Endodermal cell (in vitro differentiated cells): ENCODE measurements at regions not wholly inside any gene's neighbourhood (a gene's known extent, or its start where the extent isn't known, plus 50 kb on each side); places are given as distances from the start of the nearest gene placed in this dataset.

Source experiments
- DNase-seq: peaks from one replicate; pipeline ENCODE4 v3.0.0-alpha.2; 2017
- H3K27ac ChIP-seq: 2 replicates; pipeline ENCODE4 v1.5.1; 2013; ENCODE audit warnings: mild to moderate bottlenecking, low read depth, low read length, moderate library complexity
- H3K27me3 ChIP-seq: 2 replicates; pipeline ENCODE4 v1.6.1; 2013; ENCODE audit warnings: mild to moderate bottlenecking, low read length, moderate library complexity; ENCODE audit not compliant: insufficient read depth, control insufficient read depth, poor library complexity, severe bottlenecking
- H3K36me3 ChIP-seq: 2 replicates; pipeline ENCODE4 v1.7.0; 2013; ENCODE audit warnings: mild to moderate bottlenecking, low read length, moderate library complexity; ENCODE audit not compliant: control insufficient read depth, insufficient read depth
- H3K4me1 ChIP-seq: one replicate; pipeline ENCODE4 v1.7.0; 2013; ENCODE audit warnings: low read length; ENCODE audit not compliant: control insufficient read depth, insufficient read depth
- H3K4me3 ChIP-seq: 2 replicates; pipeline ENCODE4 v1.5.1; 2013; ENCODE audit warnings: mild to moderate bottlenecking, low read length, moderate library complexity
- H3K9ac ChIP-seq: 2 replicates; pipeline ENCODE4 v1.6.1; 2013; ENCODE audit warnings: mild to moderate bottlenecking, low read length, moderate library complexity; ENCODE audit not compliant: poor library complexity, severe bottlenecking; ENCODE audit errors: extremely low read depth
- H3K9me3 ChIP-seq: 2 replicates; pipeline ENCODE4 v1.6.1; 2013; ENCODE audit warnings: mild to moderate bottlenecking, low read length, moderate library complexity; ENCODE audit not compliant: control insufficient read depth
- H3K27ac Mint-ChIP-seq: 2 replicates; pipeline ENCODE4 v1.8.0; 2020; ENCODE audit warnings: mixed read lengths
- H3K27me3 Mint-ChIP-seq: 2 replicates; pipeline ENCODE4 v1.8.0; 2021; ENCODE audit warnings: mild to moderate bottlenecking, mixed read lengths; ENCODE audit not compliant: insufficient read depth
- H3K36me3 Mint-ChIP-seq: 2 replicates; pipeline ENCODE4 v1.8.0; 2020; ENCODE audit warnings: low read depth, mixed read lengths
- H3K4me1 Mint-ChIP-seq: 2 replicates; pipeline ENCODE4 v1.8.0; 2020; ENCODE audit warnings: mixed read lengths
- H3K4me3 Mint-ChIP-seq: 2 replicates; pipeline ENCODE4 v1.8.0; 2020; ENCODE audit warnings: mild to moderate bottlenecking, moderate library complexity, mixed read lengths
- H3K9me3 Mint-ChIP-seq: 2 replicates; pipeline ENCODE4 v1.8.0; 2020; ENCODE audit warnings: mild to moderate bottlenecking, mixed read lengths
- CTCF ChIP-seq: fragments of 200-600 bp; sonication (generic); conservative IDR thresholded peaks from 2 replicates; pipeline ENCODE4 v1.5.0; 2021; ENCODE audit warnings: antibody characterized with exemption, mild to moderate bottlenecking
- WGBS, 2 experiments: methylation state at CpG; one replicate each; pipeline versions ENCODE4 v1.1.5 to v1.1.7; 2013; ENCODE audit warnings: missing lambda C conversion rate in 2 of 2, mixed read lengths in 1 of 2; ENCODE audit not compliant: insufficient coverage in 1 of 2, insufficient read length in 1 of 2; 5-methylcytosine and 5-hydroxymethylcytosine counted together

- peaks cover 8% of the 10 kb centered on the region for H3K36me3 Mint-ChIP-seq
- no peak for DNase-seq
- no peak overlapping the region for H3K27ac Mint-ChIP-seq
- no peak overlapping the region for H3K27ac ChIP-seq
- peaks cover 22% of the 10 kb centered on the region for H3K9me3 Mint-ChIP-seq
- H3K4me1 Mint-ChIP-seq = no peaks in the 10 kb centered on the region
- peaks cover 17% of the 10 kb centered on the region for H3K9me3 ChIP-seq
- H3K4me3 ChIP-seq = no peak overlapping the region
- no peaks in the 10 kb centered on the region for H3K27me3 ChIP-seq
- no peak for TF ChIP-seq CTCF
- no peaks in the 10 kb centered on the region for H3K36me3 ChIP-seq
- H3K4me3 Mint-ChIP-seq = no peak overlapping the region
- H3K9ac ChIP-seq = no peak overlapping the region
- 83 to 91% methylated on average over 1 to 2 of the region's 2 CpGs for WGBS, 2 experiments
- H3K27me3 Mint-ChIP-seq = no peaks in the 10 kb centered on the region
- no peaks in the 10 kb centered on the region for H3K4me1 ChIP-seq
Measured at GRCh38 chr5:89028595-89029285, 145.8 kb upstream of the MEF2C start.

GRCh38 chr5:89024045-89024444 is 141.1 kb upstream of the MEF2C start:
- DNase-seq = no peak
- TF ChIP-seq CTCF = no peak
- H3K9me3 ChIP-seq = peaks cover 17% of the 10 kb centered on the region
- no peaks in the 10 kb centered on the region for H3K4me1 Mint-ChIP-seq
- H3K9ac ChIP-seq = no peak overlapping the region
- H3K27me3 ChIP-seq = no peaks in the 10 kb centered on the region
- H3K27me3 Mint-ChIP-seq = no peaks in the 10 kb centered on the region
- peaks cover 8% of the 10 kb centered on the region for H3K36me3 Mint-ChIP-seq
- no peaks in the 10 kb centered on the region for H3K4me1 ChIP-seq
- H3K27ac Mint-ChIP-seq = no peak overlapping the region
- peaks cover 22% of the 10 kb centered on the region for H3K9me3 Mint-ChIP-seq
- H3K36me3 ChIP-seq = no peaks in the 10 kb centered on the region
- H3K27ac ChIP-seq = no peak overlapping the region
- no peak overlapping the region for H3K4me3 Mint-ChIP-seq
- WGBS, 2 experiments = 95 to 100% methylated on average over 2 to 3 of the region's 3 CpGs
- H3K4me3 ChIP-seq = no peak overlapping the region

- 97% methylated on average over 4 of the region's 4 CpGs; no CpG with 5 or more reads in 1 of the 2 experiments for whole genome bisulfite sequencing, 2 experiments
Measured at GRCh38 chr5:89020926-89021610, 138.1 kb upstream of the MEF2C start.

More at GRCh38 chr5:89020926-89021610, 138.1 kb upstream of the MEF2C start:
- Mint-ChIP-seq H3K36me3 (no peaks in the 10 kb centered on the region), H3K9me3 (peaks cover 4% of the 10 kb centered on the region), H3K4me3 (no peak overlapping the region), H3K27ac (no peak overlapping the region), H3K27me3 (no peaks in the 10 kb centered on the region), H3K4me1 (no peaks in the 10 kb centered on the region)
- H3K4me1 ChIP-seq = peaks cover 3% of the 10 kb centered on the region
- H3K27ac ChIP-seq = no peak overlapping the region
- DNase-seq = no peak
- H3K36me3 ChIP-seq = no peaks in the 10 kb centered on the region
- no peaks in the 10 kb centered on the region for H3K27me3 ChIP-seq
- TF ChIP-seq CTCF = no peak
- H3K9ac ChIP-seq = no peak overlapping the region
- H3K9me3 ChIP-seq = peaks cover 2% of the 10 kb centered on the region
- no peak overlapping the region for H3K4me3 ChIP-seq
